Keratinocyte (primary cell): ENCODE measurements at regions not wholly inside any gene's neighbourhood (a gene's known extent, or its start where the extent isn't known, plus 50 kb on each side); places are given as distances from the start of the nearest gene placed in this dataset.
A peak's percentile ranks its signal among the peaks of the same experiment; 100 is the strongest.

Source experiments
- DNase-seq: peaks from one replicate; pipeline ENCODE4 v3.0.0-alpha.2; 2011; ENCODE audit warnings: low read depth, missing footprints, low spot score
- FAIRE-seq: peaks from 2 replicates; lab custom pipeline; 2011; peaks lifted over from hg19 to GRCh38; lab: Jason Lieb, UNC
- H2AFZ ChIP-seq: 2 replicates; pipeline ENCODE4 v1.6.0; 2012; ENCODE audit warnings: low read length, control low read depth, inconsistent platforms; ENCODE audit not compliant: control insufficient read depth
- H3K27ac ChIP-seq: 2 replicates; pipeline ENCODE4 v1.5.1; 2011; ENCODE audit warnings: low read length; ENCODE audit not compliant: control insufficient read depth, insufficient read depth
- H3K27me3 ChIP-seq: 3 replicates; pipeline ENCODE4 v1.6.0; 2011; ENCODE audit warnings: low read length; ENCODE audit not compliant: control insufficient read depth, insufficient read depth; ENCODE audit errors: extremely low read depth
- H3K36me3 ChIP-seq, 2 experiments: 2 replicates in 1 of 2; 3 replicates in 1 of 2; pipeline ENCODE4 v1.5.1; 2011; ENCODE audit warnings: low read length in 2 of 2, mild to moderate bottlenecking in 1 of 2; ENCODE audit not compliant: control insufficient read depth in 2 of 2, insufficient read depth in 2 of 2; ENCODE audit errors: extremely low read depth in 1 of 2
- H3K4me1 ChIP-seq: 3 replicates; pipeline ENCODE4 v1.5.1; 2011; ENCODE audit warnings: low read length; ENCODE audit not compliant: control insufficient read depth, insufficient read depth; ENCODE audit errors: extremely low read depth
- H3K4me2 ChIP-seq: 3 replicates; pipeline ENCODE4 v1.6.0; 2011; ENCODE audit warnings: low read depth, low read length; ENCODE audit not compliant: control insufficient read depth, insufficient read depth; ENCODE audit errors: extremely low read depth
- H3K4me3 ChIP-seq, 3 experiments: fragments of 200-600 bp in 1 of 3; sonication (generic) in 1 of 3; 2 replicates in 2 of 3; 3 replicates in 1 of 3; pipeline ENCODE4 v1.5.1; 2011 to 2016; ENCODE audit warnings: low read length in 3 of 3, mild to moderate bottlenecking in 3 of 3, control low read depth in 2 of 3, inconsistent platforms in 1 of 3, low read depth in 1 of 3, mixed read lengths in 1 of 3, mixed run types in 1 of 3, moderate library complexity in 1 of 3; ENCODE audit not compliant: control insufficient read depth in 2 of 3, insufficient read depth in 2 of 3; ENCODE audit errors: extremely low read depth in 1 of 3
- H3K79me2 ChIP-seq: 2 replicates; pipeline ENCODE4 v1.6.0; 2012; ENCODE audit warnings: low read length; ENCODE audit not compliant: control insufficient read depth, insufficient read depth
- H3K9ac ChIP-seq: 3 replicates; pipeline ENCODE4 v1.6.0; 2011; ENCODE audit warnings: low read length; ENCODE audit not compliant: control insufficient read depth, insufficient read depth; ENCODE audit errors: extremely low read depth
- H3K9me1 ChIP-seq: 3 replicates; pipeline ENCODE4 v1.6.0; 2011; ENCODE audit warnings: low read length; ENCODE audit not compliant: control insufficient read depth, insufficient read depth; ENCODE audit errors: extremely low read depth
- H3K9me3 ChIP-seq: 2 replicates; pipeline ENCODE4 v1.5.1; 2012; ENCODE audit warnings: low read depth, low read length; ENCODE audit not compliant: control insufficient read depth
- H4K20me1 ChIP-seq: 3 replicates; pipeline ENCODE4 v1.6.0; 2011; ENCODE audit warnings: low read length; ENCODE audit not compliant: control insufficient read depth, insufficient read depth; ENCODE audit errors: extremely low read depth
- EZH2 ChIP-seq: IDR thresholded peaks from one replicate; pipeline ENCODE4 v1.6.1; 2012; ENCODE audit warnings: inconsistent platforms, mild to moderate bottlenecking, low read length, moderate library complexity
- dilution Hi-C: fragments of 300-500 bp; cut with MboI; formaldehyde crosslinking; loops from one replicate; pipeline ENCODE4 v1.7.0; 2020; ENCODE audit warnings: low sequenced_read_pairs; ENCODE audit not compliant: extremely low pct_ligation_motif_present
- TF ChIP-seq, protein P1 (sequence below), 3 experiments: IDR thresholded peaks in 1 of 3; conservative IDR thresholded peaks in 1 of 3; optimal IDR thresholded peaks in 1 of 3; 2 replicates in 2 of 3; 3 replicates in 1 of 3; pipeline versions ENCODE3 to v1.5.1; 2011; ENCODE audit warnings: low read length in 3 of 3, mild to moderate bottlenecking in 3 of 3, moderate library complexity in 2 of 3, control low read depth in 1 of 3, inconsistent platforms in 1 of 3; ENCODE audit not compliant: insufficient read depth in 2 of 3; ENCODE audit errors: extremely low read depth in 1 of 3

DNA sequence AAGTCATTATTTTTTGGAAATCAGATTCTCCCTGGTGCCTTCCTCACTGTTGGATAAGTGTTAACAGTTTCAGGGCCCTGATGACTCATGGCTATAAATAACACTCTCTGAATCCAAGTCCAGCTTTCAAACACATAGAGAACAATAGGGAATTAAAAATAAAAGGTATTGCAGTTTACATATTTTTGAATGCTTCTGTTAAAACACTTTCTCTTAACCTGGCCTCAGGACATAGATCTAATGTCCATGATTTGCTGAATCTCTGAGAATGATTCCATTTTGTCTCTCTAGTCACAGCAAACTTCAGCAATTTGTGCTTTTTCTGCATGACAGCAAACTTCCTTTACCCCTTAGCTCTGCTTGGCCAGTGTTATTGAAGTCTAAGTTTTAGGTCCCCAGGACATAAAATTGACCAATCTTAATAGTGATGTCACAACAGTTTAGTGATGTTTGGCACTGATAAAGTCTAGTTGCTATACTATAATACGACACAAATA is 1192.4 kb upstream of the CITED2 start:
- H3K36me3 ChIP-seq = no peaks in the 10 kb centered on the region
- no peak for DNase-seq
- no peaks in the 10 kb centered on the region for H4K20me1 ChIP-seq
- H3K9ac ChIP-seq = no peak overlapping the region
- no peaks in the 10 kb centered on the region for H3K9me3 ChIP-seq
- TF ChIP-seq EZH2 = no peak
- TF ChIP-seq, protein P1, sequence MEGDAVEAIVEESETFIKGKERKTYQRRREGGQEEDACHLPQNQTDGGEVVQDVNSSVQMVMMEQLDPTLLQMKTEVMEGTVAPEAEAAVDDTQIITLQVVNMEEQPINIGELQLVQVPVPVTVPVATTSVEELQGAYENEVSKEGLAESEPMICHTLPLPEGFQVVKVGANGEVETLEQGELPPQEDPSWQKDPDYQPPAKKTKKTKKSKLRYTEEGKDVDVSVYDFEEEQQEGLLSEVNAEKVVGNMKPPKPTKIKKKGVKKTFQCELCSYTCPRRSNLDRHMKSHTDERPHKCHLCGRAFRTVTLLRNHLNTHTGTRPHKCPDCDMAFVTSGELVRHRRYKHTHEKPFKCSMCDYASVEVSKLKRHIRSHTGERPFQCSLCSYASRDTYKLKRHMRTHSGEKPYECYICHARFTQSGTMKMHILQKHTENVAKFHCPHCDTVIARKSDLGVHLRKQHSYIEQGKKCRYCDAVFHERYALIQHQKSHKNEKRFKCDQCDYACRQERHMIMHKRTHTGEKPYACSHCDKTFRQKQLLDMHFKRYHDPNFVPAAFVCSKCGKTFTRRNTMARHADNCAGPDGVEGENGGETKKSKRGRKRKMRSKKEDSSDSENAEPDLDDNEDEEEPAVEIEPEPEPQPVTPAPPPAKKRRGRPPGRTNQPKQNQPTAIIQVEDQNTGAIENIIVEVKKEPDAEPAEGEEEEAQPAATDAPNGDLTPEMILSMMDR (optimal IDR thresholded peaks at IDR 0.05 in 1 of 3, IDR thresholded peaks at IDR 0.05 in 1 of 3, conservative IDR thresholded peaks at IDR 0.05 in 1 of 3; ENCODE audit: extremely low read depth in 1 of 3, insufficient read depth in 2 of 3, low read length in 3 of 3) = no peak
- H3K9me1 ChIP-seq = no peaks in the 10 kb centered on the region
- dilution Hi-C loops = no loop called here
- FAIRE-seq = peak; percentile 23
- no peak overlapping the region for H2AFZ ChIP-seq
- H3K79me2 ChIP-seq = no peaks in the 10 kb centered on the region
- H3K4me3 ChIP-seq = no peak overlapping the region
- no peak overlapping the region for H3K4me2 ChIP-seq
- no peaks in the 10 kb centered on the region for H3K27me3 ChIP-seq
- H3K4me1 ChIP-seq = peaks cover 6% of the 10 kb centered on the region
- H3K27ac ChIP-seq = no peak overlapping the region

DNA sequence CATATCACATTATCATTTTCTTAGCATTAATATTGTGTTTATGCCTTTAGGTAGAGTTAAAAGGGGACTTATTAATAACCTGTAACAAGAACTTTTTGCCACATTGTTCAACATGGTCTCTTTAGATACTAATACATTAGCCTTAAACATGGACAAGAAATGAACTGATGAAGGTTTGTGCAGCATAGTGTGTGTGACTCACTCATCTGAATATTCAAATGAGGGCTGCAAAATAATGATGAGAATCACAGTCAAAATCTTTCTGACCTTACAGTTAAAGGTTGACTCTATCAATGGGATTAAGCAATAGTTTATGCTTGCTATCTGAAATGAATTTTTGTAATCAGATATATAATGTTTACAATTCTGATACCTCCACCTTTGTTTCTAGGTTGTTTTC is 1189.3 kb upstream of the CITED2 start:
- no peak overlapping the region for H2AFZ ChIP-seq
- dilution Hi-C loops = no loop called here
- no peaks in the 10 kb centered on the region for H3K9me3 ChIP-seq
- H3K9me1 ChIP-seq = no peaks in the 10 kb centered on the region
- peaks cover 3% of the 10 kb centered on the region for H3K4me1 ChIP-seq
- H3K4me2 ChIP-seq = no peak overlapping the region
- DNase-seq = no peak
- no peaks in the 10 kb centered on the region for H3K27me3 ChIP-seq
- H4K20me1 ChIP-seq = no peaks in the 10 kb centered on the region
- no peaks in the 10 kb centered on the region for H3K36me3 ChIP-seq
- FAIRE-seq = no peak
- no peak overlapping the region for H3K27ac ChIP-seq
- no peak overlapping the region for H3K9ac ChIP-seq
- H3K79me2 ChIP-seq = no peaks in the 10 kb centered on the region
- TF ChIP-seq EZH2 = no peak
- TF ChIP-seq, protein P1 (optimal IDR thresholded peaks at IDR 0.05 in 1 of 3, IDR thresholded peaks at IDR 0.05 in 1 of 3, conservative IDR thresholded peaks at IDR 0.05 in 1 of 3; ENCODE audit: extremely low read depth in 1 of 3, insufficient read depth in 2 of 3, low read length in 3 of 3) = no peak
- H3K4me3 ChIP-seq = no peak overlapping the region
